Hepatocyte (in vitro differentiated cells): ENCODE measurements at regions not wholly inside any gene's neighbourhood (a gene's known extent, or its start where the extent isn't known, plus 50 kb on each side); places are given as distances from the start of the nearest gene placed in this dataset.

Experiments used
- CTCF ChIP-seq: fragments of 200-600 bp; sonication (generic); IDR thresholded peaks from 2 replicates; pipeline ENCODE4 v1.5.1; 2016; ENCODE audit warnings: antibody characterized with exemption, mild to moderate bottlenecking; ENCODE audit not compliant: poor library complexity
- EZH2 ChIP-seq: fragments of 200-600 bp; sonication (generic); IDR thresholded peaks from 2 replicates; pipeline ENCODE4 v1.6.1; 2016; ENCODE audit warnings: antibody characterized with exemption, mild to moderate bottlenecking, borderline replicate concordance
- EZH2phosphoT487 ChIP-seq: fragments of 200-600 bp; sonication (generic); IDR thresholded peaks from one replicate; pipeline ENCODE4 v1.6.1; 2018; ENCODE audit warnings: antibody characterized with exemption, mild to moderate bottlenecking, low read depth, moderate library complexity; ENCODE audit not compliant: unreplicated experiment, severe bottlenecking

DNA sequence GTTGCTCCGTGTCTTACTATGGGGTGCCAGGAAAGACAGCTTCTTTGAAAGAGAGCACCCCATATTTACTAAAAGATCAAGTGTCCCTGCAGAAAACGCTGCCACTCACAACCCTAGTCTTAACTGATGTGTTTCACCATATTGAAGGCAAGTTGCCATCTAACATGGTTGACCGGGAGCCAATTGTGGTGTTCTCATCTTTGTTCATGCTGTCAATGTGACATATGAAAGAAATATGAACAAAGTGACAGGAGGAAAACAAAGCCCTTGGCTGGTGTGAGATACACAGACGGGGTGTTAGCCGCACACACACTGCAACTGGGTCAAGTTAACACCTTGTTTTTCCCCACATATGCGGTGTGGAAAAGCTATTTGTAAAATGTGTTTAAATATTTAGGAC lies 122.3 kb upstream of the NEBL start:
- no peak for TF ChIP-seq EZH2phosphoT487
- no peak for TF ChIP-seq CTCF
- no peak for TF ChIP-seq EZH2
